ENCODE measurements at regions not wholly inside any gene's neighbourhood (a gene's known extent, or its start where the extent isn't known, plus 50 kb on each side); places are given as distances from the start of the nearest gene placed in this dataset.

- no peak for TF ChIP-seq CTCF (IDR thresholded peaks at IDR 0.05)
- TF ChIP-seq EP300 (IDR thresholded peaks at IDR 0.05; ENCODE audit: low read depth): no peak
These were observed 335.6 kb upstream of the USP9Y start for GRCh38 chrY:12365311-12365910.

Data from transverse colon (tissue), 3 donors.